ENCODE measurements at regions not wholly inside any gene's neighbourhood (a gene's known extent, or its start where the extent isn't known, plus 50 kb on each side); places are given as distances from the start of the nearest gene placed in this dataset.

GRCh38 chr5:29845206-29845605 is 1348.3 kb upstream of the CDH6 start:
- H4K91ac ChIP-seq (ENCODE audit: insufficient read length, low read depth, low read length), result no peak overlapping the region
- H3K9me3 Mint-ChIP-seq, result peaks cover 0 to under 1% of the 10 kb centered on the region in 2 experiments; a peak in 2 of 5 replicates

More at GRCh38 chr5:29845206-29845605, 1348.3 kb upstream of the CDH6 start:
- H3K4me1 Mint-ChIP-seq, result no peaks in the 10 kb centered on the region
- Histone ChIP-seq H2AFZ (ENCODE audit: low read length) (no peak overlapping the region), H2BK5ac (ENCODE audit: insufficient read length, low read length) (no peak overlapping the region), H3K18ac (ENCODE audit: insufficient read length, low read depth, low read length) (no peak overlapping the region), H3K4me1 (ENCODE audit: insufficient read depth, low read length) (no peaks in the 10 kb centered on the region), H3K27ac (ENCODE audit: insufficient read length, low read depth, low read length) (no peak overlapping the region), H3K23me2 (ENCODE audit: insufficient read length, low read depth, low read length, poor library complexity, severe bottlenecking) (no peaks in the 10 kb centered on the region), H3K14ac (ENCODE audit: insufficient read depth, low read length) (no peak overlapping the region), H2BK15ac (ENCODE audit: low read depth, low read length) (no peak overlapping the region), H3K9ac (ENCODE audit: extremely low read depth, insufficient read length, low read length) (no peak overlapping the region), H2BK120ac (ENCODE audit: low read depth, low read length, poor library complexity, severe bottlenecking) (no peak overlapping the region), H2AK5ac (ENCODE audit: insufficient read length, low read length) (no peak overlapping the region), H3K79me2 (ENCODE audit: insufficient read depth, low read length) (no peaks in the 10 kb centered on the region), H4K20me1 (ENCODE audit: control insufficient read depth, insufficient read depth, insufficient read length) (no peaks in the 10 kb centered on the region), H3K4me2 (ENCODE audit: insufficient read depth, insufficient read length, low read length) (no peak overlapping the region), H3K56ac (ENCODE audit: insufficient read length, low read depth, low read length) (no peak overlapping the region), H2BK20ac (ENCODE audit: low read depth, low read length, poor library complexity, severe bottlenecking) (no peak overlapping the region), H2BK12ac (ENCODE audit: insufficient read length, low read depth, low read length) (no peak overlapping the region), H3K9me3 (ENCODE audit: control insufficient read depth, low read depth, low read length) (no peaks in the 10 kb centered on the region), H4K5ac (ENCODE audit: insufficient read length, low read depth, low read length) (no peak overlapping the region), H3K79me1 (ENCODE audit: insufficient read depth, low read depth, low read length, poor library complexity, severe bottlenecking) (no peaks in the 10 kb centered on the region), H3K27me3 (ENCODE audit: insufficient read depth, low read length) (no peaks in the 10 kb centered on the region), H3K23ac (ENCODE audit: insufficient read length, low read depth, low read length) (no peak overlapping the region), H3T11ph (ENCODE audit: low read length) (no peak overlapping the region), H4K8ac (replicated peaks; ENCODE audit: insufficient read length, low read depth, low read length) (no peak overlapping the region), H3K4ac (ENCODE audit: low read depth, low read length) (no peak overlapping the region)
- no CpG with 5 or more reads among the region's 3 CpGs for WGBS (ENCODE audit: extremely low coverage, insufficient read length, low lambda C conversion rate)
- H3K36me3 Mint-ChIP-seq (ENCODE audit: insufficient read depth in 1 of 3, low read depth in 3 of 3), result no peaks in the 10 kb centered on the region
- no peak for TF ChIP-seq CTCF (conservative IDR thresholded peaks at IDR 0.05)
- H3K27me3 Mint-ChIP-seq (ENCODE audit: low read depth), result no peaks in the 10 kb centered on the region
- no peak overlapping the region for H3K27ac Mint-ChIP-seq
- no peak for DNase-seq
- H3K4me3 Mint-ChIP-seq, result no peak overlapping the region

All from H9 (cell line).